ENCODE measurements at regions not wholly inside any gene's neighbourhood (a gene's known extent, or its start where the extent isn't known, plus 50 kb on each side); places are given as distances from the start of the nearest gene placed in this dataset.

- Histone ChIP-seq H3K4me3 (no peak overlapping the region), H3K36me3 (ENCODE audit: control insufficient read depth, insufficient read depth, low read length) (no peaks in the 10 kb centered on the region), H3K4me2 (ENCODE audit: insufficient read depth, low read length) (no peak overlapping the region), H3K79me2 (ENCODE audit: control insufficient read depth, insufficient read depth, low read length) (no peaks in the 10 kb centered on the region), H3K9me3 (replicated peaks; ENCODE audit: control insufficient read depth, insufficient read depth, low read depth, low read length) (no peaks in the 10 kb centered on the region), H4K20me1 (replicated peaks; ENCODE audit: control insufficient read depth, insufficient read depth, low read length) (no peaks in the 10 kb centered on the region; the same call in 1 of the 2 replicates), H3K9ac (ENCODE audit: insufficient read depth in 1 of 2, low read depth in 2 of 2, low read length in 2 of 2) (no peak overlapping the region), H3K9me1 (ENCODE audit: control insufficient read depth, insufficient read depth, low read length) (no peaks in the 10 kb centered on the region), H3K27me3 (ENCODE audit: control insufficient read depth in 2 of 2, insufficient read depth in 2 of 2, low read length in 2 of 2) (no peaks in the 10 kb centered on the region), H2AFZ (ENCODE audit: low read depth, low read length) (no peak overlapping the region), H3K4me1 (replicated peaks in 1 of 2; ENCODE audit: control insufficient read depth in 2 of 2, insufficient read depth in 2 of 2, low read length in 2 of 2) (peaks cover 0 to 7% of the 10 kb centered on the region in 2 experiments; a peak in 2 of 5 replicates), H3K27ac (ENCODE audit: extremely low read depth, low read depth, low read length) (no peak overlapping the region)
- no peak for FAIRE-seq
- DNase-seq (ENCODE audit: extremely low read depth in 1 of 4, low spot score in 3 of 4), result no peak
- in situ Hi-C loops (cut with MboI), result no loop called here
- no peak for ATAC-seq
- no TSS peak for BruUV-seq (replicated peaks)
- POLR2A ChIA-PET, result interaction anchor here (1.0 kb wide), 1 partner anchor 16 kb away, joined by 3 read pairs; no protein-coding TSS in a partner anchor
- CTCF ChIA-PET (ENCODE audit: low intra/inter-chr PET ratio), result no interaction called here
- WGBS (ENCODE audit: insufficient coverage, low coverage, missing lambda C conversion rate), result 0% methylated on average over 9 of the region's 10 CpGs
- intact Hi-C loops (cut with micrococcal nuclease), result no loop called here
- no peak for TF ChIP-seq NFATC3 (IDR thresholded peaks at IDR 0.05)
- no peak for TF ChIP-seq CHD7 (IDR thresholded peaks at IDR 0.05; ENCODE audit: low read depth, low read length)
- no peak for TF ChIP-seq CHAMP1 (IDR thresholded peaks at IDR 0.05)
- TF ChIP-seq GTF3C2 (IDR thresholded peaks at IDR 0.05; ENCODE audit: borderline replicate concordance, extremely low read depth, insufficient read length), result no peak
Measured at GRCh38 chr20:24747010-24747712, 201.9 kb upstream of the CST7 start.
